ENCODE measurements at regions not wholly inside any gene's neighbourhood (a gene's known extent, or its start where the extent isn't known, plus 50 kb on each side); places are given as distances from the start of the nearest gene placed in this dataset.
A peak's percentile ranks its signal among the peaks of the same experiment; 100 is the strongest.

DNA sequence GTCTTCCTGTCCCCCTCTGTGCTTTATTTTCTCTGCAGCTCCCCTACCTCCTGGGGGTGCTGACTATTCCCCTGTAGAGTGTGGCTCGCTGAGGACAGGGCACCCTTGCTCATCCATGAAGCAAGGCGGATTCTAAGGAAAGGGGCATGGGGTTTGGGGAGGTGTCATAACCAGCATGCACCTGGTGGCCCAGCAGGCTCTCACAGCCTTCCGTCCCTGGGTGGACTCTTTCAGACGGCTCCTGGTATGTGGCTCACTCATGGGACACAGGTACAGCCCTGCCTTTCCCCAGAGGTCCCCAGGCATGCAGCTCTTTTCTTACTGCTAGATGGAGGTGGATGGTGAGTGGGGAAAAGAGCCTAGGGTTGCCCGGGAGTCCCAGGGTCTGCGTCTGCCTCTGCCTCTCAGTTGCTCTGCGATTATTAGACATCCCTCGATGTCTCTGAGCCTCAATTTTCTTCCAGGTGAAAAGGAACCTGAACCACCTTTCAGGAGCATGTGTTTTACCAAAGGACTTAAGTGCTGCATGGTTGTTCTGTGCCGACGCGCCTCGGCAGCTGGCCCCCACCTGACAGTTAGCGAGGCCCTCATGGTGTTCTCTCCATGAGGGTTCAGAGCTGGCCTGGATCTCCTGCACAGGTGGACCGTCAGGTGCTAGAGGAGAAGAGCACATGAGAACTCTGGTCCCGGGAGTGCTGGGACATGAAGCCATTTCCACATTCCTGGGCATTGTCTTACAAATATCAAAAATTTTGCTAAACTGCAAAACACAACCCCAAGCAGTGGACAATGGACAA is 172.5 kb upstream of the SHH start:
- DNase-seq = no peak

DNA sequence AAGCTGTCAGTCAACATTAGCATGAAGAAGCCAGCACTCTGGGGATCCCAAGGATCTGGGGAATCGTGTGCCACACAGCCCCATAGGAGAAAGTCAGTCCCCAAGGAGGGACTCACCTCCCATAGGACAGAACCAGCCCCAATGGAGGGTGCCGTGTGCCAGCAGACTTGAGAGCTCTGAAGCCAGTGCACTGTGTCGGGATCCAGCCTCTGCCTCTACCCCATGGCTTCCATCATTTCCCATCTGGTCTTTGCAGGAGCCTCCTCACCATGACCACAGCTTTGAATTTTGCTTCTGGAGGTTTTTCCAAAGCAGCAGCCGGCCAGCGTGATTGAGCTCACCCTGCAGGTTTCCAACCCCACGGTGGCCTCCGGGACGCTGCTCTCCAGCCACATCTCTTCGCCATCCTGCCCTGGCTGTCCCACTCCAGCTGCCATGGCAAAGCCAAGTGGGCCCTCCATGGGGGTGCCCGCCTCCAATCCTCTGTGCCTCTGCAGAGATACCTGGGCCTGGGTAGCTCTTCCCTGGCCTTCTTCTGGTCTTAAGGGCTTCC is 171.8 kb upstream of the SHH start:
- no peak for DNase-seq

DNA sequence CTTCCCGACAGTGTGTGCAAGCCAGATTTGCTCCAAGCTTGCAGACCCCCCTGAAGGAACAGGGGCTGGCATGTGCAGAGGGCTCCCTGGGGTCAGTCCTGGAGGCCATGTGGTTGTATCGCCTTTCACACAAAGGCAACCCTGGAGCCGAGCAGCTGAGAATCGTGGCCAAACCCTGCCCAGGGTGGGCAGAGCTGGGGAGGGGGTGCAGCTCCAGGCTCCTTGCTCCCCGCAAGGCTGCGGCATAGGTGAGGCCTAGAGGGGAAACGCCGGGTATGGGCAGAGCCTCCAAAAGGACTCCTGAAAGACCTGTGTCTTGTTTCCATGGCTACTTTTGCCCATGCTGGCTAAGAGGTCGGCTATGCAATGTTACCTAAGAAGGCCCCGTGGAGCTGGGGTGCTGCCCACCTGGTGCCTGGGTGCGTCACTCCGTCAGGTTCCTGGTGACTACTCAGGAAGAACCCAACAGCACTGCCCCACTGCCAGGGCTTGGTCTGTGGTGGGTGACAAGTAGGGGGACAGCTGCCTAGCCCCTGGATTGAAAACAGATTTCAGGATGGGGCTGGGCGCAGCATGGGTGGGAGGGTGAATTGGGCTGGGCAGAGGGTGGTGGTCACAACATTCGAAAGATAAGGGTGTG is 171.0 kb upstream of the SHH start:
- DNase-seq = no peak

DNA sequence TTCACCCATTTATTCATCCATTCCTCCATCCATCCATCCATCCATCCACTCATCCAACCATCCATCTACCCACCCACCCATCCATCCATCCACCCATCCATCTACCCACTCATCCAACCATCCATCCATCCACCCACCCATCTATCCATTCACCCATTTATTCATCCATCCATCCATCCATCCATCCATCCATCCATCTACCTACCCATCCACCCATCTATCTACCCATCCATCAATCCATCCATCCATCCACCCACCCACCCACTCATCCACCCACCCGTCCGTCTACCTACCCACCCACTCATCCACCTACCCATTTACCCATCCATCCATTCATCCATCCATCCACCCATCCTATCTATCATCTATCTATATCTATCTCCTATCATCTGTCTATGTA is 169.4 kb upstream of the SHH start:
- no peak for DNase-seq

DNA sequence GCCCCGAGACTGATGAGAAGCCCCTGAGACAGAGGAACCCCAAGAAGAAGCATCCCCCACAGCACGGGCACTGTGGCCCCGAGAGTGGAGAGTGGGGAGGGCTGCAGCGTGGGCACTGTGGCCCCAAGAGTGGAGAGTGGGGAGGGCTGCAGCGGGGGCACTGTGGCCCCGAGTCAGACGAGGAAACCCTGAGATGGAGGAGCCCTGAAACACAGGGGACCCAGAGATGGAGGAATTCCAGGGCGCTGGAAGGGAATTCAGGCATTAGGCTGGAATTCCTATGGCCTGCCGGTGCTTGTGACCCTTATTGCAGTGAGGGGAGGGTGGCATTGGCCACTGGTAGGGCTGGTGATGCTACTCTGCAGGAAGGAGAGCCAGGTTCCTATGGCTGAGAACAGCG is 168.6 kb upstream of the SHH start:
- no peak for DNase-seq

DNA sequence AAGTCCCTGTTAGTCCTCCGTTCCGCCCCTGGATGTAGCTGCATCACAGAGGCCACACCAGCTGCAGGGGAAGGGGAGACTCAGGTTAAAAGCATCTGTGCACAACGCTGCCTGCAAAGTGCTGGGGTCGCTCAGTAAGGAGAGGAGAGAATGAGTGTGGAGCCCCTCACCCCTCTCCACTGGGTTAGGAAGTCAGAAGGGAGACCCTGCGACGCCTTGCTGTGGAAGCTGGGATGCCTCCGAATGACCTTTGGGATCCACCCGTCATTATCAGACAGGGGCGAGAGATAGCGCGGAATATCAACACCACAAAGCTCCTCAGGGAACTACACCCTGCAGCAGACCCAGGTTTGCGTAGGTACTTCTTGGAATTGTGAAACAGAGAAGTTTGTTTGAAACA is 167.7 kb upstream of the SHH start:
- DNase-seq = no peak

DNA sequence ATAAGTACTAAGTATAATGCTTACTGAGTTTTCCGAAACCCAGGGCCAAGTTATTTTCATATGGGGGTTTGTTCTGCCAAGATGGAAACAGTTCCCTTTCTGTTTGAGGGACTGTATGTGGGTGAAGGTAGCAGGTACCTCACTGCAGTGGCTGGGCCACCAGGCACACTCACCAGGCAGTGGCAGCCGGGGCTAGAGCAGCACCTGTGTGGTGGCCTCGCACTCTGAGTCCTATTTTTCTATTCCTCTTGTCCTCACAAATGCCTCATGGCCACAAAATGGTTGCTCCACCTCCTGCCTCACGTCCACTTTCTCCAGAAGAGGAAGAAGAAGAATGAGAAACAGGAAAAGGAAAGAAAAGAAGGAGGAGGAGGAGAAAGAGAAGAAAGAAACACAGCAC is 167.3 kb upstream of the SHH start:
- DNase-seq = no peak

DNA sequence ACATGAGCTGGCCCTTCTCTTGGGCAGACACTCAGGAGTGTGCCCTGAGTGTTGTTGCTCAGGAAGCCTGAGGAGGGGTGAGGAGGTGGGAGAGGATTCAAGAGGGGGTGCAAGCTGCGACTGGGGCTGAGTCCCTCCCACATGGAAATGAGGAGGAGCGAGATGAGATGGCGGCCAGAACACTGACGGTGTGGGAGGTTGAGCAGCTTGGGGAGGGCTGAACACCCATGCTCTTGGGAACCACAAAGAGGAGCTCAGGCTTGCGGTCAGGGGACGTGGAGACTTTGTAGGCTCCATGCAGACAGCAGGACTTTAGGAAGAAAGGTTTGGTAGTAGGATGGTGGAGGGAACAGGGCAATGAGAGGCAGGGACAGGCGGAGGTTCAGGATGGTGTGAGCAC is 163.2 kb upstream of the SHH start:
- DNase-seq = no peak

DNA sequence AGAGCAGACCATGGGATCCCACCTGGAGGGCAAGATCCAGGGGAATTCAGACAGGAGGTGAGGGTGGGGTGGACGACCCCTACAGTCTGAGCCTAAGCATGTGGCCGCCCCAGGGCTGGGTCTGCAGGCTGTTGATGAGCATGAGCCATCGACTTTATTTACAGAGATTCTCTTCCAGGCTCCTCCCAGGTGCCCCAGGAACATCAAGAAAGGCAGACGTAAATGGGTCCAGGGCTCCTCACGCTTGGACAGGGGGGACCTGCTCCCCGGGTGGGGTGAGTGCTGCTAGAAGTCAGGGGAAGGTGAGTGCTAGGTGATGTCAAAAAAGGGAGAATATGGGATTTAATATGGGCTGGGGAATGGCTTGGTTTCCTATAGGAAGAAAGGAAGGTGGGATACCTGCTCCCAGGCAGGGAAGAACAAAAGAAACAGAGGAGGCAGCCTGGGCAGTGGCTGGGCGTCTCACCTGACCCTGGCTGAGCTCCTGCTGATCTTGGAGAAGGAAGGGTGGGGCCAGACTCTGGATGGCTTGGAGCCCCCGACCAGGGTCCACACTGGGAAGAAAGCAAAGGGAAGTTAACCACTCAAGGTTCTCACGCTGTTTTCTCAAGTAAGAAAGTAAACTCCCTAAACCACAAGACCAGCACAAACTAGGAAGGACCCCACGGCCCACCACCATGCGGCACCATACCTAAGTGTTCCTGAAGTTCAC is 162.1 kb upstream of the SHH start:
- DNase-seq = no peak

DNA sequence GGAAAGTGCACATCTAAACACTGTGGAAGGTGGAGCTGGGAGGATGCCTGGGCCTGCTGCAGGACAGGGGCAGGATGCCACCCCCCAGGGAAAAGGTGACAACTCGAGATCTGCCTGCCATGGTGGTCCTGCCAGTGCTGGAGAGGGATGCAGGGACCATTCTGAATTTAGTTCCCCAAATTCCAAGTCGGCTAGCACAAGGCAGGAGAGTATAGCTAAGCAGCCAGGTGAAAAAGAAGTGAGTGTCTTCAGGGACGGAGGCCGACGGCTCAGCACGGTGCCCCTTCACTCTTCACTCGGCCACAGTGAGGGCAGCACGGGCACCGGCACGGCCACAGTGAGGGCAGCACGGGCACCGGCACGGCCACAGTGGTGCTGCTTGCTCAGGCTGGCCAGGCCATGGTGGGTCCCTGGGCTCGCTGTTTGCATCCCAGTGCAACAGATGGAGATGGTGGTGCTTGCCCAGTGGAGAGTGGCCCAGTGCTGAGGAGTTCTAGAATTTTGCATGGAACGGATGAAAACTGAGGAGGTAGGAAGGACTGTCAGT is 161.3 kb upstream of the SHH start:
- DNase-seq = no peak

DNA sequence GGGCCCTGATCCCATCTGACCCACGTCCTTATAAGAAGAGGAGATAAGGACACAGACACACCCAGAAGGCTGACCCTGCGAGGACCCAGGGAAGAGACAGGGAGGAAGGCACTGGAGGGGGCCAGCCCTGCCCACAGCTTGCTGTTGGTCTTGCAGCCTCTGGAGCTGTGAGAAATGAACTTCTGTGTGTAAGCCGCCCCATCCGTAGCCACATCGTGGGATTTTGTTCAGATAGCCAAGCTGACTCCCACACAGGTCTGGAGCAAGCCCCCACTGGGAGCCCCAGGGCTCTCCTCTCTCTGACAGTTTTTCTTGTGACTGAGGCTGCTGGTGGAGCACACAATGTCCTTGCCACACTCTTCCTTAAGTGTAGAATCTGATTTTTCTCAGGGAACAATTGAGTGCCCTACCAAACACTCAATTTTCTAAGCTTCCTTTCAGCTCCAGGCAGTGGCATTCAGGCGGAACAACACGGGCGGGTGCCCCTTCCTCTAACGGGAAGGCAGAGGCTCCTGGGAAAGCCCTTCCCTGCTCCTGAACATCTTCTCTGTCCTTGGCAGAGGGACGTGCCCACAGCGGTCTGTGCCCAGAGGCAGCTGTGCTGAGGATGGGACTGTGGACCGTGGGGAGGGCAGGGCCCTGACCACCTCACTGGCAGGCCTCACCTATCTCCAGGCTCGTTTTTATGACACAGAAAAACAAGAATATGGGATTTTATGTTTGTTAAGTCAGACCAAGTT is 160.6 kb upstream of the SHH start:
- no peak for DNase-seq

DNA sequence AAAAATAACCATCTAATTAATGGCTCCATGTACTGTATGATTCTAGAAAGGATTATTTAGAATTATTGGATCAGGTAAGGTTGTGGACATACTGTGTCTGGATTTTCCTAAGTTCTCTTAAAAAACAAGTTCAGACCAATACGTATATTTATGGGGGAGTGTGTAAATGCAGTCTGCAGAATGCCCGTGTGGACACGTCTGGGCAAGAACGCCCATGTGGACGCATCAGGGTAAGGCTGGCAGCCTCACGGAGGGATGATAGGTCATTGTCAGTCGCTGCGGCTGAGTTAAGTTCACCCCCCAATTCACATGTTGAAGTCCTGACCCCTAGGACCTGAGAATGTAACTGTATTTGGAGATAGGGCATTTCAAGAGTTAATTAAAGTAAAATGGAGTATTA is 160.0 kb upstream of the SHH start:
- no peak for DNase-seq

DNA sequence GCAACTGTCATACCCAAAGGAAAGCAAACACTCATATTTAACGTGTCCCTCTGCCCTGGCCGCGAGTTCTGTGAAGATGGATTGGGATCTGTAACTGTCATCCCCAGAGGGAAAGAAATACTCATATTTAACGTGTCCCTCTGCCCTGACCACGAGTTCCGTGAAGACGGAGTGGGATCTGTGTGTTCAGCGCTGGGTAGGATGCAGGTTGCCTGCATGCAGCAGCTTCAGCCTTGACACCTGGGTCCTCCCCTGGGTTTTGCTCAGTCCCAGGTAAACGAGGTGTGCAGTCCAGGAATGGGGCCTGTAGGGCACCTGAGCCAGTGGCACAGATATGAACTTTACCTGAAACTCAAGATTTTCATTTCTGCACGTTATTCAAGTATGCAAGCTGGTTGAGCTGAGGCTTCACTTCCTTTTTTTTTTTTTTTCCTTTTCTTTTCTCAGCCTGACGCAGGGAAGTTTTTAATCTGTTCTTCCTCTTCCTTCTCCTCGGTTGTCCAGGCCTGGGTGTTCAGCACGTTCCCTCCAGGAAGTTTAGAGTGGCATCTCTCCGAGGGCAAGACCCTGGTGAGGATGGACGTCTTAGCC is 159.0 kb upstream of the SHH start:
- DNase-seq = no peak

DNA sequence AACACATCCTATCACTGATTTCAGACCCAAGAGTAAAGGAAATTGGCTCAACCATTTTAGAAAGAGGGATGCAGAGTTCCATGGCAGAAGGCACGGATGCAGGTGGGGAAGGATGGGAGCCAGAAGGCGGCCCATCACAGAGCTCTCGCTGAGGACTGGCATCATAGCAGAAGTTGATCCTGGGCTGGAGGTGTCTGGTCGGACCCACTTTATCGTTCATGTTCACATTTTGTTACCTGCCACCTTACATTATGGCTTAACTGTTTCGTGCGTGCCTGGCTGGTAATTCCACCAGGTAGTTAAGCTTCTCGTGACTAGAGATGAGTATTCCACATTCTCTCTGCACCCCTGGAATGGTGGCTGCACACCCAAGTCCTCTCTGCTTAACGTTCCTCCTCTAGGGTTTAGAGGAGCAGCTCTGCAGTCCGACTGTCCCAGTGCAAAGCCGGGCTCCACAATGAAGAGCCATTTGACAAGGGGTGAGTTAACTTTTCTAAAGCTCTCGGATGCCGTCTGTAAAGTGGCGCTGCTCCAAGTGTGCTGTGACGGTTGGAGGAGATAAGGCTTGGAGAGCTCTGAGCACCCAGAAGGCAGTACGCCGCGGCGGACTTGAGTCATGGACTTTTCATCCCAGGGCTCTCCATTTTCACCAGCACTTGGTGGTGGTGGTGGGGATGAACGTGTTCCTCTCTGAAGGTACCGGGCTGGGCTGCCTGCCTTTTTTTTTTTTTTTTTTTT is 157.1 kb upstream of the SHH start:
- DNase-seq = no peak

DNA sequence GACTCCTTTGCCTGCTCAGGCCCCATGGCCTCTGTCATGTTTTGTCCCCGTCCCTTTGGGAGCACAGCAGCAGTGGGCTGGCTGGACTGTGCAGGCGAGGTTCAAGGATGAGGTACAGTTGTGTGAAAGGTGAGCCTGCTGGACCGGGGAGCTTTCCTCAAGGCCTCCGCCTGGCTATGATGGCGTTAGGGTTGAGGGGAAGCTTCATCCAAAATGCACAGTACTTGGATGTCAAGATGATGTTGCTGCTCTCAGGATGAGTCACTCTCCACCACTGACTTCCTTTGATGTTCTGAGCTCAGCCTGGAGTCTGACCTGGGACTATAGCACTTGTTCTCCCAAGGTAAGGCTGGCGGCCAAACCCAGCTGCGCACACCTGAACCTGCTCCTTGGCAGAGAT is 152.7 kb upstream of the SHH start:
- no peak for DNase-seq

DNA sequence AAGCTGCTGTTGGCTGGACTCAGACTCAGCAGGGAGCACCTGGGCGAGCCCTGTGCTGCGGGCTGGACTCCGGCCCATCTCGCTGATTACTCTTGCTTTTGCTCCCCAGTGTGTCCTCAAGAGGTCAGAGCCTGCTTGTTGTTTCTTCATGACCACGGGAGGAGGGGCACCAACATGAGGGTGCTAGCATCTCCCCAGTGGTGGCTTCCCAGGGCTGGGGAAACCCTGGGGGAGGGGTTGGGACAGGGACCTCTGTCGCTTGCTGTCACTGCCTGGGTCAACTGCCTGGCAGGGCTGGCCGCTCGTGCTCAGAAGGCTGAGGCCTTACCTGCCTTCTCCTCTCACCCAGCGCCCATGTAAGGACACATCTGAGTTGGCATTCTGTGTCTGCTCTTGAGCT is 152.3 kb upstream of the SHH start:
- no peak for DNase-seq

DNA sequence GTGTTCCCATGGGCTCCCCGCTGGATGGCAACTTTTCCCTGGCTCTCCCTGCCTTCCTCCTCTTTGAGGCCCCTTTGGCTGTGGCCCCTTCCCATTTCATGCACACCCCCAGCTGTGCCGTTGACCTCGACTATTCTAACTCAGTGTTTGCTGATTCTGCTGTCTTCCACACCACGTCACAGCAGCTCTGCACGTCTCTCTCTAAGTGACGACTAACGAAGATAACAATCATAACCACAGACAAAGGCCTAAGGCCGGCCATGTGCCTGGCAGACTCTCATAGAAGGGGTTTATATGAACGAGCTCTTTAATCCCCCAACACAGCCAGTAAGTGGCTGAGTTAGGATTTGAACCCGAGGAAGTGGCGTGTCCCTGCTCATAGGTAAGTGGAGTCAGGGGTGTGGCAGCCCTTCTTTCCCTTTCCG is 151.5 kb upstream of the SHH start:
- no peak for DNase-seq

DNA sequence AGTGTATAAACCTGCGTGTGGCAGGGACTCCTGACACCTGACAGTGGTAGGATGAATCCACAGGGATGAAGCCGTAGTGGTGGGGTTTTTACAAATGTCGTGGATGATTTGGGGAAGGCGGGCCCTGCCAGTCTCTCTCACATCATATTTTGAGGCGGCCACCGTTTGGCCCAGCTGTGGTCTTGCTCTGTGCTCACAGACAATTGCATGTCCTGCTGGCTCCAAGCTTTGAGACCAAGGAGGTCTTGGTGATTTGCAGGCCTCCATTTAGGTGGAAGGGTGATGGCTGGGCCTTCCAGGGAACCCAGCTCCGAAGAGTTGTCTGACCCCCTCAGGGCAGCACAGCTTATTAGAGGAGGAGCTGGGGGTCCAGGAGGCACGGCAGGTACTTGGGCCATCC is 151.1 kb upstream of the SHH start:
- no peak for DNase-seq

DNA sequence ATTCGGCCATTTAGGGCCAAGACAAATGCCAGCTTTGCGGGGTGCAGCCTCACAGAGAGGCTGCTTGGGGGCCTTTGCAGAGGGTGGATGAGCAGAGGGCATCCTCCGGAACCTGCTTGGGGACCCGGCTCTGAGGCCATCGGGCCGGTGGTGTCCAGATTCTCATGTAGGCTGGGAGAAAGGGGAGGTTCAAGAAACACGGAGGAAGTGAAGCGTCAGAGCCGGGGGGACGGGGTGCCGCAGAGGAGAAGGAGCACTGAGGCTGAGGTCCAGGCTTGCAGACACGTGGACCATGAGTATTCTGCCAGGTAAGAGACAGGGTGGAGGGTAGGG is 150.7 kb upstream of the SHH start:
- DNase-seq = no peak

DNA sequence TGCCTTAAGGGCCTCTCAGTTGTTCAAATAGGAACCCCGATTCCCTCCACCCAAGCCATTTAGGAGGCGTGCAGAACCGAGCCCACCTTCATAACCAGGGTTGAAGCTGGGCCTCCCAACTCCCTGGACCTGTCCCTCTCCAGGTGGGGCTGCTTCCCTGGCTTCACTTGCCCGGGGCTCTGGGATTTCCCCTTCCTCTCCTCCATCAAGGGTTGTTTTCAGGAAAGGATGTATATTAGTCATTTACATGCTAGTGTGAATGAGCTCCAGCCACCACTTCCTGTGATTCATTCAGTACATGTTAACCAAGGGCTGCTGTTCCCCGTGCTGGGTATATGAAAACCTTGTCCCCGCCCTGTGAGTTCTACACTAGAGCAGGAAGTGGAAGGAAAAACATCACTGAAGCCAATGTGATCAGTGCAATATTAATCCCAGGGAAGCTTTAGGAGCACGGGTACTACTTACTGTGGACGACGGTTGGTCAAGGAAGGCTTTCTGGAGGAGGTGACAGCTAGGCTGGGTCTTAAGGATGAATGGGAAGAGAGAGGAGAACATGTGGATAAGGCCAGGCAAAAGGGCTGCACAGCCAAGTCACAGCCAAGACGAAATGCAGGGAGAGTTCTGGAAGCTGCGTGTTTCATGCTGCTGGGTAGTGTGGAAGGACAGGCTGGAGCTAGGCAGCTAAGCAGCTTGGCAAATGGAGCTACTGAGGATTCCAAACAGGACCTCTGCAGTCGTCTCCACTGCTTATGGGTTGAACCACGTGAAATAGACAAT is 150.1 kb upstream of the SHH start:
- peak; percentile 23 for DNase-seq

Measured in fibroblast of skin of abdomen (primary cell).